Thyroid gland (tissue), 4 donors: ENCODE measurements at regions not wholly inside any gene's neighbourhood (a gene's known extent, or its start where the extent isn't known, plus 50 kb on each side); places are given as distances from the start of the nearest gene placed in this dataset.

Experiments used
- POLR2A ChIP-seq, 2 donors: fragments of 450-650 bp; IDR thresholded peaks; one replicate each; pipeline ENCODE4 v1.6.1; 2017; ENCODE audit warnings: antibody characterized with exemption in 2 of 2, mild to moderate bottlenecking in 2 of 2, moderate library complexity in 1 of 2
- TF ChIP-seq, protein P1 (sequence below), 6 experiments: fragments of 200-600 bp in 3 of 6; fragments of 450-650 bp in 3 of 6; sonication (generic) in 3 of 6; IDR thresholded peaks; one replicate each; pipeline ENCODE4 v1.5.1; 2016 to 2019; ENCODE audit warnings: antibody characterized with exemption in 6 of 6, mild to moderate bottlenecking in 2 of 6, inconsistent platforms in 1 of 6, moderate library complexity in 1 of 6

DNA sequence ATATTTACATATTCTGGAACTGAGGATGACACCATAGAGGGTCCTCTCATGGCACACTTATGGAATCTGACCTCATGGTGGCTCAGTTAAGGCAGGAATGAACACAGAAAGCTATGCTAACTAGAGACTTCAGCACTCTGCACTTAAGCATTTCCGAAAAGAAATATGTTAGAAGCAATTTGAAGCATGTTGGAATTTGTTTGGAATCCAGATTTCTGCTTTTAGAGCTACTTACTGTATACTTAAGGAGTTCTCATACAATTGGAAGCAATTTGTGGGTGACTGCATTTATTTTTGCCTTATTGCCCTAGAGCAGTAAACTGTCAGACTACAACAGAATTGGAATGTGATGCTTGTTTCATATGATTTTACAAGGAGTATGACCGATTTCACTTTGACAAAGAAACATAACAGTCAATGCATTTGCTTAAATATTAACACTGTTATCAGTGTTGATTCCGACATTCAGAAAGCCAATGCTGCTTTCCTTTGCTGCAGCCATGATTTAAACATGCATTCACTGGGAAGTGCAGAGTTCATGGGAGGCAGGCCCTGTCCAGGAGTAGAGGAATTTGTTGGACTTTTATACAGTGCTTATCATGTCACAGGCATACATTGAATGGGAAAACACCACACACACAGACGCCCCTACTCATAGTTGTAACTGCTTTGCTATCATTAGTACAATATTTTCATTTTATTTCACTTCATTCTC, 244.4 kb downstream of the SAMD5 start:
- TF ChIP-seq, protein P1, sequence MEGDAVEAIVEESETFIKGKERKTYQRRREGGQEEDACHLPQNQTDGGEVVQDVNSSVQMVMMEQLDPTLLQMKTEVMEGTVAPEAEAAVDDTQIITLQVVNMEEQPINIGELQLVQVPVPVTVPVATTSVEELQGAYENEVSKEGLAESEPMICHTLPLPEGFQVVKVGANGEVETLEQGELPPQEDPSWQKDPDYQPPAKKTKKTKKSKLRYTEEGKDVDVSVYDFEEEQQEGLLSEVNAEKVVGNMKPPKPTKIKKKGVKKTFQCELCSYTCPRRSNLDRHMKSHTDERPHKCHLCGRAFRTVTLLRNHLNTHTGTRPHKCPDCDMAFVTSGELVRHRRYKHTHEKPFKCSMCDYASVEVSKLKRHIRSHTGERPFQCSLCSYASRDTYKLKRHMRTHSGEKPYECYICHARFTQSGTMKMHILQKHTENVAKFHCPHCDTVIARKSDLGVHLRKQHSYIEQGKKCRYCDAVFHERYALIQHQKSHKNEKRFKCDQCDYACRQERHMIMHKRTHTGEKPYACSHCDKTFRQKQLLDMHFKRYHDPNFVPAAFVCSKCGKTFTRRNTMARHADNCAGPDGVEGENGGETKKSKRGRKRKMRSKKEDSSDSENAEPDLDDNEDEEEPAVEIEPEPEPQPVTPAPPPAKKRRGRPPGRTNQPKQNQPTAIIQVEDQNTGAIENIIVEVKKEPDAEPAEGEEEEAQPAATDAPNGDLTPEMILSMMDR (IDR thresholded peaks at IDR 0.05), result no peak
- TF ChIP-seq POLR2A (IDR thresholded peaks at IDR 0.05), result no peak
